Activated T-helper 1 cell treated with anti-CD3 and anti-CD28 coated beads, Interleukin-12 subunit alpha, Interleukin-12 subunit beta, Interleukin-2, Interleukin-4 antibody, amounts not matched to agents 30 ng/mL and 10 ng/mL and 1 ng/mL, durations not matched to agents 14 hours and 24 hours and 36 hours (primary cell): ENCODE measurements at regions not wholly inside any gene's neighbourhood (a gene's known extent, or its start where the extent isn't known, plus 50 kb on each side); places are given as distances from the start of the nearest gene placed in this dataset.

Experiments
- DNase-seq: peaks from one replicate; pipeline ENCODE4 v3.0.0; 2021; ENCODE audit warnings: low spot score
- H3K27ac Mint-ChIP-seq: one replicate; pipeline ENCODE4 v1.8.0; 2021; ENCODE audit warnings: mild to moderate bottlenecking, mixed read lengths
- H3K27me3 Mint-ChIP-seq: one replicate; pipeline ENCODE4 v1.8.0; 2022; ENCODE audit warnings: mild to moderate bottlenecking, moderate library complexity, mixed read lengths; ENCODE audit not compliant: insufficient read depth
- H3K36me3 Mint-ChIP-seq: one replicate; pipeline ENCODE4 v1.8.0; 2021; ENCODE audit warnings: low read depth, mixed read lengths
- H3K4me1 Mint-ChIP-seq: one replicate; pipeline ENCODE4 v1.8.0; 2021; ENCODE audit warnings: low read depth, mixed read lengths
- H3K4me3 Mint-ChIP-seq: one replicate; pipeline ENCODE4 v1.8.0; 2021; ENCODE audit warnings: mild to moderate bottlenecking, moderate library complexity, mixed read lengths
- H3K9me3 Mint-ChIP-seq: one replicate; pipeline ENCODE4 v1.8.0; 2021; ENCODE audit warnings: mixed read lengths
- intact Hi-C: fragments of 100-400 bp; cut with micrococcal nuclease; formaldehyde crosslinking; loops from one replicate; pipeline ENCODE4 v1.15.1; 2024

DNA sequence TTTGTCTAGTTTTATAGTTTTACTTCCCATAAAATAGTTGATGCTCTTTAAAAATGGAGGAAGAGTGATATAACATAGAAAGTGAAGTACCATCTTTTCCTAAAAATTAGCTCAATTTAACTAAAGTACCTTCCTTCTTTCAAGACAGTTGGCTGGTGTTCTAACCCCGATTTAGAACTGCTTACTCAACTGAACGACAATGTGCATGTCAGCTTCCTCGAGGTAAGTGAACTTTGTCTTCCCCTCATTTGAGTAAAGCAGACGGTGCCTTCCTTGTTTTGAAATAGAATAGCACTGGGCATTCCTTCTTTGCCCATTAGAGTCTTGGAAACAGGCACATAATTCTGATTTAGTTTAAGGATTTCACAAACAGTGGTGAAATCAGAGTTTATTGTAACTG lies 1519.2 kb downstream of the EFNB2 start:
- Mint-ChIP-seq H3K27ac (no peak overlapping the region), H3K9me3 (no peaks in the 10 kb centered on the region), H3K4me1 (no peaks in the 10 kb centered on the region), H3K27me3 (no peaks in the 10 kb centered on the region), H3K36me3 (no peaks in the 10 kb centered on the region), H3K4me3 (no peak overlapping the region)
- DNase-seq = no peak
- intact Hi-C loops = no loop called here

DNA sequence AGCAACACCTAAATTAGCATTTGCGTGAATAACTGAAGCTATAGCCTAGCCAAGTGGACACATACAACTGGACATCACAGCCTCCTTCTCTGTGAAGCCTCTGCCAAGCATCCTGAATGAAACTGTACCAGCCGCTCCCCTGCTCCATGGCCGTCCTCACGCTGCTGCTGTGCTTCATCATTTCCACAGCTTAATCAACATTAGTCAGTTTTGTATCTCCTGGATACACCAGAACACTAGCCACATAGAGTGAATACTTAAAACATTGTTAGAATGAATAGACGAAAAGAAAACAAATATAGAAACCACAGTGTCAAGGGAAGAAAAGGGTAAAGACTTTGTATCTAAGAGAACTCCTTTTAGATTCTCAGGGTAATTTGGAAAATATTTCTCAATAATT lies 1526.9 kb downstream of the EFNB2 start:
- Mint-ChIP-seq H3K27ac (no peak overlapping the region), H3K4me3 (no peak overlapping the region), H3K4me1 (no peaks in the 10 kb centered on the region), H3K9me3 (no peaks in the 10 kb centered on the region), H3K27me3 (no peaks in the 10 kb centered on the region), H3K36me3 (no peaks in the 10 kb centered on the region)
- DNase-seq = no peak
- intact Hi-C loops = no loop called here

DNA sequence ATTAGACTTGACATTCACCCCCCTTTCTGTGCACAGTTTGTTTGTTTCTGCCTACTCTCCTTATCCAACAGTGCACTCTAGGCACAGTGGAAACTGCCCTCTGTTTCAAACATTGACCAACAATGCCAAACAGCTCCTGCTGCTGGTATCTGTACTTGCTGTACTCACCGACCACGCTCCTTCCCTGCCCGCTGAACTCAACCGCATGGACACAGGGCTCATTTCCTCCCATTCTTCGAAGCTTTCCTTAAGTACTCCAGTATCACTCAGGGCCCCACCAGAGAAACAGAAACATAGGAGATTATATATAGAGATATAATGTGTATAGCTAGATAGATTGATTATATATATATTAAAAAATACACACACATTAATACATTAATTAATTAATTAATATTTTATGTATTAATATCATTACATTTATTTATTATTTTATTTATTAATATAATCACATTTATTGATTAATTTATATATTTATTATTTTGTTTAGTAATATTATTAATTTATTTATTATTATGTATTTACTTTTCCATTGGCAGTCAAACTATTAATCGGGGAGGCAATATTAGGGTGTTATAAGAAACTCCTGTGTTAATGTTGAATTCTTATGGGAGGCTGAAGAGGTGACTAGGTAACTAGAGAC lies 1528.2 kb downstream of the EFNB2 start:
- Mint-ChIP-seq H3K27me3 (no peaks in the 10 kb centered on the region), H3K27ac (no peak overlapping the region)
- intact Hi-C loops = loop anchor here (2.0 kb wide), 1 partner anchor 32 kb away; no protein-coding TSS in a partner anchor

DNA sequence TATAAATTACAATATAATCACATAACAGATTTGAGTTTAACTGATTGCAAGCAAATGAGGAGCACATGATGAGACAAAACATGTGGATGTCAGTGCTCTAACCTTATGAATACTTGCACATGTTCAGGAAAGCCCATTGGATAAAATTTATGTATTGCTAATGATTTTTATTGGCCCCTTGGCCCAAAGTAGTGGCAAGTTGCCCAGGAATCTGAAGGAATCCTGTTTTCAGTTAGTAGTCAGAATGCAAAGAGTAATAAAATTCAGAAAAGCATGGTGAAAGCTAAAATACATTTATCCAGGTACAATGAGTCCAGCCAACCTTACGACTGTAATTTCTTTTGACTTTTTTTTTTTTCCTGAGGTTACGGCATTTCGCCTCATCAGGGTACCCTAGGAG lies 1539.4 kb downstream of the EFNB2 start:
- no peak for DNase-seq
- H3K9me3 Mint-ChIP-seq = no peaks in the 10 kb centered on the region
- intact Hi-C loops = no loop called here
- no peaks in the 10 kb centered on the region for H3K4me1 Mint-ChIP-seq
- H3K36me3 Mint-ChIP-seq = no peaks in the 10 kb centered on the region
- no peak overlapping the region for H3K4me3 Mint-ChIP-seq
- H3K27ac Mint-ChIP-seq = no peak overlapping the region
- no peaks in the 10 kb centered on the region for H3K27me3 Mint-ChIP-seq

More for the DNA sequence above, 1528.2 kb downstream of the EFNB2 start:
- no peak for DNase-seq
- no peaks in the 10 kb centered on the region for H3K9me3 Mint-ChIP-seq
- H3K4me3 Mint-ChIP-seq = no peak overlapping the region
- H3K4me1 Mint-ChIP-seq = no peaks in the 10 kb centered on the region
- H3K36me3 Mint-ChIP-seq = no peaks in the 10 kb centered on the region

DNA sequence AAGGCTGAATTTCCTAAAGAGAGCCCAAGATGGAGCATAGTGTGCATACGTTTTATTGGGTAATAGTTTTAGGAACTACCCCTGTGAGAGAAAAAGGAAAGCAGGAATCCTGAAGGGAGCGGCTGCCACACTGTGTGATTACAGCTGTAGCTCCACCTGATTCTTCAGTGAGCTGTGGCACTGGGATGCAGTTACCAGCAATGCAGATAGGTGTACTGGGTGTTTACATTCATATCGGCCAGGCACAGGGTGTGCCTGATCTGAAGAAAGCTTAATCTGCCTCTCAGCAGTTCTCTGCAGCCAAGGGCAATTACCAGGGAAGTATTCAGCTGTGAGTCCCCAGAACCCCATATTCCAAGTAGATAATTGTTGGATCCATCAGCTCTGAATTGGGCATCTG lies 1541.8 kb downstream of the EFNB2 start:
- no peak overlapping the region for H3K4me3 Mint-ChIP-seq
- DNase-seq = no peak
- no peaks in the 10 kb centered on the region for H3K36me3 Mint-ChIP-seq
- H3K9me3 Mint-ChIP-seq = no peaks in the 10 kb centered on the region
- no peaks in the 10 kb centered on the region for H3K27me3 Mint-ChIP-seq
- intact Hi-C loops = no loop called here
- no peak overlapping the region for H3K27ac Mint-ChIP-seq
- no peaks in the 10 kb centered on the region for H3K4me1 Mint-ChIP-seq

DNA sequence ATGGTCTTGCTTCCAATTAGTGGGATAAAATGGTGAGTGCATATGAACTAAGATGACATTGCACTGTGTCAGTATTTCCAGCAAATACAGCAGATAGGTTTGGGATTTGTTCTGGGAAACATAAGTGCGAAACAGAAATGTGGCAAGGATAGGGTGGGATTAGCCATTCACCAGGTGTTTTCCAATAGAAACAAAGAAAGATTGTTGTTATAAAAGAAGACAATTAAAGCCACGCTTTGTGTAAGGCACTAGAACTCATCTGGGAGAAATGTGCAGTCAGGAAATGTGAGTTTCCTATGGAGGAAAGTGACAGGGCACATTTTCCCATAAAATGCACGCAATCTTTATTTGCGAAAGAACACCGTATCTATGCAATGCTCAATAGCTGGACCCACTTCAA lies 1547.8 kb downstream of the EFNB2 start:
- intact Hi-C loops = no loop called here
- no peak for DNase-seq
- H3K9me3 Mint-ChIP-seq = no peaks in the 10 kb centered on the region
- H3K27ac Mint-ChIP-seq = no peak overlapping the region
- H3K27me3 Mint-ChIP-seq = no peaks in the 10 kb centered on the region
- H3K4me1 Mint-ChIP-seq = peaks cover 7% of the 10 kb centered on the region
- H3K36me3 Mint-ChIP-seq = no peaks in the 10 kb centered on the region
- H3K4me3 Mint-ChIP-seq = no peak overlapping the region

DNA sequence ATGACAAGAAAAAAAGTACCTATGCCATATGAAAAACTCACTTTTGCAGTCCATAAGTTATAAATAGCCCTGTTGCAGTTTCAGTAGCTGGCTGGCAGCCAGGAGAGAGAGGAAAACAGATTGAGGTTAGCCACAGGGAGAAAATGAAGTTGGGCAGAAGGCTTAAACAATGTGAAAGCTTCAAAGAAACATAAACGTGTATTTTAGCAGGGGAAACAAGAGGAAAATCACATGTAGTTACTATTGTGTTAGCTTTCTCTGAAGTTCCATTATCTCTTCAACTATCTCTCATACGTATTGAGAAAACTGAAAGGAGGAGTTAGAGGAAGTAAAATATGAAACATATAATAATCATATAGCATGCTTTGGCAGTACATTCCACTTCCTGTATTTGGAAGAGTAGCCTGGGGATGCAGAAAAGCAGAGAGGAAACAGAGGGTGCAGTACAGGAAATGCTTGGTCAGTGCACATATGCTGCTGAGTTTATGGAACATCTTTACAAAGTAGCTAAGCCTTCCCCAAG lies 1551.1 kb downstream of the EFNB2 start:
- no peak overlapping the region for H3K4me3 Mint-ChIP-seq
- DNase-seq = no peak
- no peak overlapping the region for H3K27ac Mint-ChIP-seq

DNA sequence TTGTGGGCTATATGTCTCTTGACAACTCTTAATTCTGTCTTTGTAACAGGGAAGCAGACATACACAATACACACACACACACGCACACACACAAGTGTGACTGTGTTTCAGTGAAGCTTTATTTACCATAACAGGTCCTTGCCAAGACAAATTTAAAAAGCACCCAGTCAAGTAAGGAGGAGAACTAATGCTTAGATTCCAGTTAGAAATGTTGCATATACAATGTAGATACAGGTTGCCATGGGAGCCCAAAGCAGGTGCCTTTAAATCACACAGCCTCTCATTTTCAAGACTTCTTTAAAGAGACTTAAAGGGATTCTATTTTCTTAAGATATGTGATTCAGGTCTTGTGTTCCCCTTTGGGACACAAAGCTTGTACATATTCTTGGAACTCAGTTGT lies 1551.9 kb downstream of the EFNB2 start:
- intact Hi-C loops = no loop called here
- DNase-seq = no peak
- Mint-ChIP-seq H3K4me1 (peaks cover 7% of the 10 kb centered on the region), H3K27me3 (no peaks in the 10 kb centered on the region), H3K36me3 (no peaks in the 10 kb centered on the region), H3K4me3 (no peak overlapping the region), H3K9me3 (no peaks in the 10 kb centered on the region), H3K27ac (no peak overlapping the region)

More for the DNA sequence above, 1551.1 kb downstream of the EFNB2 start:
- H3K4me1 Mint-ChIP-seq = peaks cover 7% of the 10 kb centered on the region
- intact Hi-C loops = no loop called here
- no peaks in the 10 kb centered on the region for H3K9me3 Mint-ChIP-seq
- no peaks in the 10 kb centered on the region for H3K36me3 Mint-ChIP-seq
- H3K27me3 Mint-ChIP-seq = no peaks in the 10 kb centered on the region

DNA sequence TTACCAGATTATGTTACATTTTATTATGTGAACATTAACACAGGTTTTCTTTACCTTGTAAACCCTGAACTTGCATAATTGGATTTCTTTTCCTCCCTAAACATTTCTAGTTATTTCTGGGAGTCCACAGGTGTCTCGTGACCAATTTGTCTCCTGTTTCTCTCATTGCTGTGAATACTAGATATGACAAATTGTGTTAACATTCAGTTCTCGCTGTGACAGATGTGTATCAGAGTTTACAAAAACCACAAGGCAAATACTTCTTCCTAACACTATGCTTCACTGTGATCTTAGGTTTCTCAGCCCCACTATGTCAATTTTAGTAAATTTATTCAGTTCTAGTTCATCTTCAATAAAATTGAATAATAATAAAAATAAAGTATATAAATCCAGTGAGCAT lies 1554.9 kb downstream of the EFNB2 start:
- no peaks in the 10 kb centered on the region for H3K27me3 Mint-ChIP-seq
- H3K27ac Mint-ChIP-seq = no peak overlapping the region
- no peak overlapping the region for H3K4me3 Mint-ChIP-seq
- intact Hi-C loops = no loop called here
- peaks cover 7% of the 10 kb centered on the region for H3K4me1 Mint-ChIP-seq
- no peaks in the 10 kb centered on the region for H3K9me3 Mint-ChIP-seq
- H3K36me3 Mint-ChIP-seq = no peaks in the 10 kb centered on the region
- no peak for DNase-seq

DNA sequence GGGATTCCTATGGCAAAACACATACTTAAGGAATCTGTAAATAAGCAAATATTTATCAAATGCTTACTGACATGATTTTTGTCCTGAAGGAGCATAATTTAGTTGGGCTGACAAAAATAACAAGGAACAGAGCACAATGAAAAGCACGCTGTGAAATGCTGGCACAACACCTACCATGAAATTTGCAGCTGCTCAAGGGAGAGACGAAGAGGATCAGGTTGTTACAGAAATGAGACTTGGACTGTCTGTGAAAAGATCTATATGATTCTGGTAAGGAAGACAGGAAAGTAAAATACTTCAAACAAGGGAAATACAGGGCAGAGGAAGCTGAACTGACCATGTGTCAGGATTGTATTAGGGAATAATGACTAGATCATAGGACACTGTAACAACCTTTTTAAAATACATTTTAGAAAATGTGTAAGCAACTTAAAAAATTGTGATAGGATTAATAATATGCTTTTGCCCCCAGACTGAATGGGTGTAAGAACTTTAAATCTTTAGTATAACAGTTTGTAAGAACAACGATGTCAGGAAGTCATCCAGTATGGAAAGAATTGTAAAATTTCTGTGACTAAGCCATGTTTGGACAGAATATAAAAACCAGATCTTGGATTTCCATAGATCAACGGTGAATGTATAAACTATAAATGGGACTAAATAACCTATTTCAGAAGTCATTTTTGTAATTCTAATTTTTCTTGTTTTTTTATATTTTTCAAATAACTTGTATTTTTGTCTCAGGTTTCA lies 1556.0 kb downstream of the EFNB2 start:
- Mint-ChIP-seq H3K27ac (no peak overlapping the region), H3K36me3 (no peaks in the 10 kb centered on the region), H3K4me3 (no peak overlapping the region), H3K4me1 (peaks cover 3% of the 10 kb centered on the region), H3K9me3 (no peaks in the 10 kb centered on the region), H3K27me3 (no peaks in the 10 kb centered on the region)
- intact Hi-C loops = no loop called here
- DNase-seq = no peak

DNA sequence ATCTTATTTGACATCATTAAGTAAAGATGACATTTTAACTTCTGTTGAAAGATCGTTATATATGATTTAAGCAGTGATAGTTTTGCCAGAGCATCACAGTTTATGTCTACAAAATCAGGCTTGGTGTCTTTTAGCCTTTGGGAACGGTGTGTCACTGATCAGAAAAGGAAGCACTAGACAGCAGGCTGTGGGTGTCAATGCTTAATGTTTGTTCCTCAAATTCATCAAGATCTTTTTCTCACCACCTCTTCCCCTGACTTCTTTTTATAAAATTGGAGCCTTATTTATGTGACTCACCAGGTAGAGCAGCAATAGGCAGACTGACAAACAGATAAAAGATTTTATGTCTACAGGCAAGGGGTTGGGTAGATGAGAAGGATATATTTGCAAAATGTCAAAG lies 1558.5 kb downstream of the EFNB2 start:
- no peak for DNase-seq
- Mint-ChIP-seq H3K27me3 (no peaks in the 10 kb centered on the region), H3K36me3 (no peaks in the 10 kb centered on the region), H3K9me3 (no peaks in the 10 kb centered on the region), H3K4me3 (no peak overlapping the region), H3K27ac (no peak overlapping the region), H3K4me1 (no peaks in the 10 kb centered on the region)
- intact Hi-C loops = no loop called here

DNA sequence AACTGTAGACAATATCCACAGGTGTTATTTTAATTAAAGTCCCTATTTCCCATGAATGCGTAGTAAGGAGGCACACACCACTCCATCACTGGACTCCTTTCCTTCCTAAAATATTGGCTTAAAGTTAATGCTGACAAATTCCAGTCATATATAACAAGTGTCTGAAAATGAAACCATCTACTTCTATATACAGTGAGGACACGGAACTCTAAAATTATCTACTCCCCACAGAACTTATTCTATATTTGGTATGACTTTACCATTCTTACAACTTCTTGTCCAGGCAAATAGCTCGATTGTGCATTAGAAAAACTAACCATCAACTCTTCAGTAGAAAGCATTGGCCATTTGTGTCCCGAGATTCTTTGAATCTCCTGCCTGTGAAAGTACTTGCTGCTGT lies 1560.2 kb downstream of the EFNB2 start:
- no peaks in the 10 kb centered on the region for H3K27me3 Mint-ChIP-seq
- no peak overlapping the region for H3K27ac Mint-ChIP-seq
- DNase-seq = no peak
- no peaks in the 10 kb centered on the region for H3K36me3 Mint-ChIP-seq
- no peak overlapping the region for H3K4me3 Mint-ChIP-seq
- H3K4me1 Mint-ChIP-seq = no peaks in the 10 kb centered on the region
- H3K9me3 Mint-ChIP-seq = no peaks in the 10 kb centered on the region
- intact Hi-C loops = loop anchor here (2.0 kb wide), 1 partner anchor 32 kb away; no protein-coding TSS in a partner anchor

DNA sequence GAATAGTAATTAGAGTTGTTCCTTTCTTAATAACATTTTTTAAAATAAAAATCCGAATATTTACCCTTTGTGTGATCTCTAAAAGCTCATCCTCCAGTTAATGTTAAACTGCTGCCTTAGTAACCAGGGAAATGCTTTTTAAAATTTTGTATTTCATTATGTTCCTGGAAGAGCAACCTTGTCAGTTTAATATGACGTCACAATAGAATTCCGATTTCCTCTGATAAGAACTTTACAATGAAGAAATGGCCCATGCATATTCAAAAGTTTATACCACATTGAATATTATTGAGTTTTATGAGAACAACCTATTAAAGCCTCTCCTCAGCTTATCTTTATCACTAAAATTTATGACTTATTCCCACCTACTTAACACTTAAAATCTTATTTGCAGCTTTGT lies 1566.6 kb downstream of the EFNB2 start:
- H3K27ac Mint-ChIP-seq = no peak overlapping the region
- DNase-seq = no peak
- no peaks in the 10 kb centered on the region for H3K4me1 Mint-ChIP-seq
- H3K9me3 Mint-ChIP-seq = no peaks in the 10 kb centered on the region
- H3K4me3 Mint-ChIP-seq = no peak overlapping the region
- no peaks in the 10 kb centered on the region for H3K36me3 Mint-ChIP-seq
- H3K27me3 Mint-ChIP-seq = no peaks in the 10 kb centered on the region
- intact Hi-C loops = no loop called here
